GM18951 (cell line): ENCODE measurements at regions not wholly inside any gene's neighbourhood (a gene's known extent, or its start where the extent isn't known, plus 50 kb on each side); places are given as distances from the start of the nearest gene placed in this dataset.

Experiments
- POLR2A ChIP-seq: IDR thresholded peaks from 4 replicates; pipeline ENCODE4 v1.6.1; 2011; ENCODE audit warnings: mild to moderate bottlenecking; ENCODE audit not compliant: insufficient read length, insufficient read depth; ENCODE audit errors: extremely low read depth
- in situ Hi-C: fragments of 300-500 bp; cut with MboI; formaldehyde crosslinking; loops from one replicate; pipeline ENCODE4 v1.12.0; 2022; ENCODE audit warnings: low sequenced_read_pairs, mixed read lengths, inconsistent platforms; ENCODE audit not compliant: unreplicated experiment

GRCh38 chr15:62616746-62617145 lies 425.8 kb upstream of the TPM1 start:
- in situ Hi-C loops, result no loop called here
- no peak for TF ChIP-seq POLR2A

GRCh38 chr15:62617741-62618140 lies 424.8 kb upstream of the TPM1 start:
- no peak for TF ChIP-seq POLR2A
- in situ Hi-C loops, result no loop called here

GRCh38 chr15:62618432-62618831 lies 424.1 kb upstream of the TPM1 start:
- in situ Hi-C loops, result no loop called here
- no peak for TF ChIP-seq POLR2A

- TF ChIP-seq POLR2A, result no peak
- in situ Hi-C loops, result no loop called here
These were observed 423.6 kb upstream of the TPM1 start for GRCh38 chr15:62618846-62619504.

GRCh38 chr15:62619526-62619925 lies 423.0 kb upstream of the TPM1 start:
- TF ChIP-seq POLR2A, result no peak
- in situ Hi-C loops, result no loop called here

GRCh38 chr15:62622775-62623174 lies 419.8 kb upstream of the TPM1 start:
- in situ Hi-C loops, result no loop called here
- no peak for TF ChIP-seq POLR2A

GRCh38 chr15:62624547-62625378 lies 417.8 kb upstream of the TPM1 start:
- TF ChIP-seq POLR2A, result no peak
- in situ Hi-C loops, result no loop called here

GRCh38 chr15:62625429-62626033 lies 417.0 kb upstream of the TPM1 start:
- in situ Hi-C loops, result no loop called here
- TF ChIP-seq POLR2A, result no peak

GRCh38 chr15:62626903-62627302 lies 415.6 kb upstream of the TPM1 start:
- in situ Hi-C loops, result no loop called here
- no peak for TF ChIP-seq POLR2A

- TF ChIP-seq POLR2A, result no peak
- in situ Hi-C loops, result no loop called here
These were observed 411.3 kb upstream of the TPM1 start for GRCh38 chr15:62631076-62631724.

GRCh38 chr15:62636823-62637573 lies 405.5 kb upstream of the TPM1 start:
- in situ Hi-C loops, result no loop called here

GRCh38 chr15:62637574-62637897 lies 405.0 kb upstream of the TPM1 start:
- in situ Hi-C loops, result no loop called here
- no peak for TF ChIP-seq POLR2A

More at GRCh38 chr15:62636823-62637573, 405.5 kb upstream of the TPM1 start:
- no peak for TF ChIP-seq POLR2A

- TF ChIP-seq POLR2A, result no peak
- in situ Hi-C loops, result no loop called here
These were observed 404.5 kb upstream of the TPM1 start for GRCh38 chr15:62637950-62638619.

- no peak for TF ChIP-seq POLR2A
These were observed 403.1 kb upstream of the TPM1 start for GRCh38 chr15:62639432-62639831.

More at GRCh38 chr15:62639432-62639831, 403.1 kb upstream of the TPM1 start:
- in situ Hi-C loops, result no loop called here
